Uterus (tissue), 2 donors: ENCODE measurements at regions not wholly inside any gene's neighbourhood (a gene's known extent, or its start where the extent isn't known, plus 50 kb on each side); places are given as distances from the start of the nearest gene placed in this dataset.

Source experiments
- POLR2A ChIP-seq, 2 donors: fragments of 450-650 bp; IDR thresholded peaks; one replicate each; pipeline ENCODE4 v1.6.1; 2016; ENCODE audit warnings: antibody characterized with exemption in 2 of 2, mild to moderate bottlenecking in 1 of 2, moderate library complexity in 1 of 2
- TF ChIP-seq, protein P1 (sequence below), 4 experiments: fragments of 200-600 bp in 2 of 4; fragments of 450-650 bp in 2 of 4; sonication (generic) in 2 of 4; IDR thresholded peaks; one replicate each; pipeline ENCODE4 v1.5.1; 2016 to 2019; ENCODE audit warnings: antibody characterized with exemption in 4 of 4, mild to moderate bottlenecking in 2 of 4, moderate library complexity in 1 of 4

DNA sequence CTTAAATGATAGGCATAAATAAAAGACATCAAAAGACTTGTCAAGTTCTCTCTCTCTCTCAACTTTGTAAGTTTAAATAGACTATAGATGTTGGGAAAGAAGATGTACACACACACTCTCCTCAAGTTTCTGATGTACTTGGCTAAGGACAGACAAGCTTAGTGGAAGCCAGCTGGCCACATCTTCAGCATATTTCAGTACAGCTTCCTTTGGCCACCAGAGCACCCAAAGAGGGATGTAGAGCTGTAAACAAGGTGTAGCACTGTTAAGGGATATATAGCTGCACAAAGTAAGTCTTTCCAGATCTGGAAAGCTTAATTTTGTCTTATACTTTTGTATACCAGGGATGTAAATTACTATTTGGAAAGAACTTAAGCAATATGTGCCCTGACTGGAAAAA is 64.3 kb upstream of the MSTN start:
- TF ChIP-seq, protein P1, sequence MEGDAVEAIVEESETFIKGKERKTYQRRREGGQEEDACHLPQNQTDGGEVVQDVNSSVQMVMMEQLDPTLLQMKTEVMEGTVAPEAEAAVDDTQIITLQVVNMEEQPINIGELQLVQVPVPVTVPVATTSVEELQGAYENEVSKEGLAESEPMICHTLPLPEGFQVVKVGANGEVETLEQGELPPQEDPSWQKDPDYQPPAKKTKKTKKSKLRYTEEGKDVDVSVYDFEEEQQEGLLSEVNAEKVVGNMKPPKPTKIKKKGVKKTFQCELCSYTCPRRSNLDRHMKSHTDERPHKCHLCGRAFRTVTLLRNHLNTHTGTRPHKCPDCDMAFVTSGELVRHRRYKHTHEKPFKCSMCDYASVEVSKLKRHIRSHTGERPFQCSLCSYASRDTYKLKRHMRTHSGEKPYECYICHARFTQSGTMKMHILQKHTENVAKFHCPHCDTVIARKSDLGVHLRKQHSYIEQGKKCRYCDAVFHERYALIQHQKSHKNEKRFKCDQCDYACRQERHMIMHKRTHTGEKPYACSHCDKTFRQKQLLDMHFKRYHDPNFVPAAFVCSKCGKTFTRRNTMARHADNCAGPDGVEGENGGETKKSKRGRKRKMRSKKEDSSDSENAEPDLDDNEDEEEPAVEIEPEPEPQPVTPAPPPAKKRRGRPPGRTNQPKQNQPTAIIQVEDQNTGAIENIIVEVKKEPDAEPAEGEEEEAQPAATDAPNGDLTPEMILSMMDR (IDR thresholded peaks at IDR 0.05) = no peak
- no peak for TF ChIP-seq POLR2A (IDR thresholded peaks at IDR 0.05)
